GM19468 (cell line): ENCODE measurements at regions not wholly inside any gene's neighbourhood (a gene's known extent, or its start where the extent isn't known, plus 50 kb on each side); places are given as distances from the start of the nearest gene placed in this dataset.
"Not testable (repeated sequence)": the region's sequence is repeated elsewhere in the genome, so short reads cannot be mapped to it uniquely, and the experiment has no call there.

ENCODE experiments used
- ATAC-seq: cut with Tn5 transposase; IDR thresholded peaks from one replicate; pipeline ENCODE4 v1.9.1; 2021; ENCODE audit warnings: mild to moderate bottlenecking, moderate library complexity, moderate number of reproducible peaks; ENCODE audit not compliant: unreplicated experiment; ENCODE audit errors: extremely low read depth

DNA sequence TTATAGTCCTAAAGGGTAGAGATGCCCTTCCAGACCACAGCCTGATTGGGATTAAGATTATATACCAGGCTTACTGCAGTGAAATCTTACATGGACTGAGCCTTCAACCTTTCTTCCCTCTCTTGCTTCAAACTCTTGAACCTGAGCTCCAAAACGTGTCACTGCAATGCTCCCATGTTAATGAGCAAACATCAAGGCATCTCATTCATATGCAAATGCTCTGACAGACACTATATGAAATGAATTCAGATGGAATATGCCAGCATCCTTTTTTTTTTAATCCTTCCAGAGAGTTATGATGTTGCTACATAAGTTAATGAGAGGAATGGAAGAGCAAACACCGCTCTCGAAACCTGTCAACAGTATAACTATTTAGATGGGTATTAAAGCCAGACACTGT, 611.9 kb upstream of the CDH11 start:
- ATAC-seq = no peak

DNA sequence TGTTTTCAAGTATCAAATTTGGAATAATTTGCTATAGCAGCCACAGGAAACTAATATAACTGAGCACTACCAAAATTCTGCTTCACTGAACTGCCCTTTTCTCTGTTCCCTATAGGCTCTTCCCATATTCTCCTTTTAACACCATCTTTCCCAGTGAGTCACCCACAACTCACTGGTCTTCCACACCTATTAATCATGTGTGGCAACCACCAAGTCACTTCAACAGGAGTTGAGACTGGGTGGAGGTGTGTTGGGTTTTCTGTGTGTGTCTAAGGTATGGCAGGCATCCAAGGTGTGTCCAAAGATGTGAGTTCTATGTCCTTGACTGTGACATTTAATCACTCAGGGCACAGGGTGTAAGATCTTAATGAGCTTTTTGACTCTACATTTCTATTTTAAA, 610.0 kb upstream of the CDH11 start:
- no peak for ATAC-seq

DNA sequence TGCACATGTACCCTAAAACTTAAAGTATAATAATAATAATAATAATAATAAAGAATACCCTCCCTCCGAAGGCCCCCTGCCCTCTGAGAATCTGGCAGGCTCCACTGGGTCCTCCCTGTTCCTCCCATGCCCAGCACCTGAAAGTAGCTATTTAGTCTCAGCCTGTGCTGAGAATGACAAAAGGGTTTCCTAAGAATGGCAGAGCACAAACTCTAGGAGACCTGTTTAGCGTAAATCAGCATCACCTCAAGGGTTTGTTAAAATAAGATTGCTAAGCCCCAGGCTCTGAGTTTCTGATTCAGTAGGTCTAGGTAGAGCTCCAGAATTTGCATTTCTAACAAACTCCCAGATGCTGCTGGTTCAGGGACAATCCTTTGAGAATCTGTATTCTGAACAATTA, 606.8 kb upstream of the CDH11 start:
- no peak for ATAC-seq

DNA sequence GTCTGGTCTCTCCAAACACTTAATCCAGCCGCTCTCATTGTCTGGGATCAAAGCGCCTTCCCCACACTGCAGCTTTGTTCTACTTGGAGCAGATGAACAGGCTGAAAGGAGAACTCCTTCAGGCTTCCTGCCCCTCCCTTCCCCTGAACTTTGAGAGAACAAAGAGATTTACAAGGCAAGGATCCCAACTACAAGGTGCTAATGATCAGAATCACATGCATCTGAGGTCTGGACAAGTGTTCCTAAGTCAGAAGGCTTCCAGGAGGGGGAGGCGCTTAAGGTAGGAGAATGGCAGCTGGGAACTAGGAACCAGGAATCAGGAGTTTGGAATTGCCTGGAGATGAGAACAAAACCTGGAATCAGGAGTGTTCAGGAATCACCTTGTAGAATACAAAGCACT, 606.3 kb upstream of the CDH11 start:
- no peak for ATAC-seq

DNA sequence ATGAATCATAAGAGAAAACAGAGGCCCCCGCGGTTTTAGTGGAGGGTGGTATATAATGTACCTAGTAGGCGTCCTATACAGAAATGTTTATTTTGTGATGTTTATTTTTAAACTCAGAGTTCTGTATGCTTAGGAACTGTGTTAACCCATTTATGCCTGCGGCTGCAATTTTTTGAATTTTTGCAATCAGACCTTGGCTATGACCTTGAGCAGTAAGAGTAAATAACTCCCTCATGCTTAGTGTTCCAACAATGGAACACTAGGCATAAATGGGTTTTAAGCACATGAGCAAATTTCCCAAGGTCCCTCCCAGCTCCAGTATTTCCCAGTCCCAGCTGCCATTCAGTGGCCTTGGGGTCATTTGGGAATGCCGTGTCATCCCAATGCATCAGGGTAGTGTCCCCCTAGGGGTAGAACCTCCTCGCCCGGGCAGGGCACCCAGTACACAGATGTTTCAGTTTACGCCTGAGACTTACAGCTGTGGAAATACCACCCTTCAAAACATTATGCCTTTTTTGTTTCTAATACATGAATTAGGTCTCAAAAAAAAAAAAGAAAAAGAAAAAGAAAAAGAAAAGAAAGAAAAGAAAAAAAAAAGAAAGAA, 605.8 kb upstream of the CDH11 start:
- ATAC-seq = no peak

DNA sequence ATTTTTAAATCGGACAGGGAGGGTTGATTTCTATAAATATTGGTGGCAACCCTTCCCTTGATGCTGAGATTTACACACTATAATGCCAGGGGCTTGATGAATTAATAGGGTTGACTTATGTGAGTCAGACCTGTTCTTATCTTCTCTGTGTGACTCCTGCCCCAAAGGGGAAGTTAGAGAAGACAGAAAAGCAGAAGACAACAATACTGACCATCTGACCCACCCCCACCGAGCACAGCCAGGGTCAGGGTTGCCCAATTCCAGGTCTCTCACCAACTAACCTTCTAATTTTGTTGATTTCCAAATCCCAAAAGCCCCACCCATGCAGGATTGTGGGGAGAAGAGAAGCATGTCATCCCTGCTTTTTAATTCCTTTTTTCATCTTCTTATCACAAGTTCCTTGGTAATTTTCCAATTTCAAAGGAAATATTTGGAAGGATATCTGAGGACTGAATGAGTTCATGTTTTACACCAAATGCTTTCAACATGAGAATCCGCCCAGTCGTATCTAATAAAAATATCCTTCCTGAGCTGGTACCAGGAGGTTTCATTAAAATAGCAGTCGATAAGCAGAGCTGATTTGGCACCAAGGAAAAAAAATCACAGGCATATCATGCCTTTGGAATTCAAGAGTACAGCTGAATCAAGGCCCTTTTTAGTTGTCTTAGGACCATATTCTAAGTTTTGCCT, 603.4 kb upstream of the CDH11 start:
- no peak for ATAC-seq

DNA sequence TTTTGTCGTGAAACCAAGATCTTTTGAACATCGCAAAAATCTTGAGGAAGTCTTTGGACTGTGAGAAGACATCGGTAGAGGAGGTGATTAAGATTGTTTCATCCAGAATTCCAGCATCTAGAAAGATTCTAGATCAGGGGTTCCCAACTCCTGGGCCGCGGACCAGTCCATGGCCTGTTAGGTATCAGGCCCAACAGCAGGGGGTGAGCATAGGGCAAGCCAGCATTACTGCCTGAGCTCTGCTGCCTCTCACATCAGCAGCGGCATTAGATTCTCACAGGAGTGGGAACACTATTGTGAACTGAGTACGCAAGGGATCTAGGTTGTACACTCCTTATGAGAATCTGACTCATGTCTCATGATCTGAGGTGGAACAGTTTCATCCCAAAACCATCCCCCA, 600.6 kb upstream of the CDH11 start:
- no peak for ATAC-seq

DNA sequence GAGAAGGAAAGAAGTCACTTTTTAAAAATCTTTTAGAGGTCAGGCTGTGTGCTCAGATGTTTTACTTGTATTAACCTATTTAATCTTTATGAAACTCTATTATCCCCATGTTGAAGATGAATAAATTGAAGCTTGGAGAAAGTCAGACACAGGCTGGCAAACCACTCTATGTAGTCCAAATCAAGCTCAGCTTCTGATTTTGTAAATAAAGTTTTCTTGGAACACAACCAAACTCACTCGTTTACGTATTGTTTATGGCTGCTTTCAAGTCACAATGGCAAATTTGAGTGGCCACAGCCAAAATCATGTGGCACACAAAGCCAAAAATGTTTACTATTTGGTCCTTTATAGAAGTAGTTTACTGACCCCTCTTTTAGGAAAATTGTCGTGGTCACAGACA, 596.0 kb upstream of the CDH11 start:
- no peak for ATAC-seq

DNA sequence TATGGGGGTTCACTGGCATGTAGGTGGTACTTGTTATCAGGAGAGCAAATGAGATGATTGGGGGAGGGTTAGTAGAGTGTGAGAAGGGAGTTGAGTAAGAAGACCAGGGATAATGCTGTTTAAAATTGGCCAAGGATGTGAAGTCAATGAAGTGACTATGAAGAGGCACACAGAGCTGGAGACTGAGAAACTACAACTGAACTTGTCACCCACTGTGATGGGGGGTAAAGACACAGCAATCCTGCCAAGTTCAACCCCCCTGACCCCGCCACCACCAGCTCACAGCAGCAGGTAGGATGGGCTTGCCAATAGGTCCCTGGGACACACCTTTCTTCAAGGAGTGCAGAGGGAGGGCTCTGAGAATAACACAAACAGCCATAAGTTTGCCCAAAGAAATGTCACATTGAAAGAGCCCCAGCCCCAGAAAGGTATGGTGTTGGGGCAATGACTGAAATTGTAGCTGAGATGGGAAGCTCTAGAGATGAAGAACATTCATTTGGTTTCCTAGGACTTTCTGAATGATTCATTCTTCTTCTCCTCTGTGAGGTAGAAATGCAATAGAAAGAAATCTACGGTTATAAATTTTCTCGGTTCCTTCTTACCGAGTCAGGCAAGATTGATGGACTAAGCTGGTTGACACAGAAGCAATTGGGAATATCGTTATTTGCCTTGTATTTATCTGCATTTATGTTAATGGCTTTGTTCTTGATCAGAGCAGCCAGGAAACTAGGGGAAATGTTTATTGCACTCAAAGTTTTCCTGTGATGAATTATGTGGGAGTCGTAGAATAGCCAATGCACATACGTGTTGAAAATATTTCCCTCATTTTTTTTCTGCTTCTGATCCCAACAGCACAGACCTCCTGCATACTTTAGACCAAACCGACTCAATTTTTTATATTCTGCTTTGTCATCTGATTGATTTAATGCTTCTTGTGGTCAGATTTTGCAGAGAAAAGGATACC, 595.2 kb upstream of the CDH11 start:
- ATAC-seq = no peak

DNA sequence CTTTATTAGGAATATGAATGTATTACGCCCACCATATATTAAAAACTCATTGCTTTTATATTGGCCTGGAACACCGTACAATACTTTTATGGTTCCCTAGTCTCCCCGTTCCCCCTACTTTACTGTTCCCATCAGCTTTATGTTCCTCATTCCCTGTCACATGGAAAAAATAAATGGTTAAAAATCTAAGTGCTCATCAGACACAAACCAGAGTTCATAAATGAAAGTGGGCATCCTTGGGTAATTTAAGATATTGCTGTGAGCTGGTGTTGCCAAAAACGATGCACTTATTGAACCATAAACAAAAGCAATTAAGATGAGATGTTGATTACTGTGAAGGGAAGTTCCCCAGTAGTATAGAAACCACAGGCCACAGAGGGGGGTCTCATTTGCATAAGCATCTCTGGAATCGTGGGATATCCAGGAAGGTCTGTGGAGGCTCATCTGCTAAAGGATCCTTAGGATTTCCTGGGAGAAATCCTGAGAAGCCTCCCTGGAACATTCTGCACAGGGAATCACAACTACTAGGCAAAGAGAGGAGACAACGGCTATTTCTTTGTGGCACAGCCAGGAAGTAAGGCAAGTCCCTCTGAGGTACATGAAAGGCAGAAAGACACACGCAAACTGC, 591.4 kb upstream of the CDH11 start:
- ATAC-seq = no peak

DNA sequence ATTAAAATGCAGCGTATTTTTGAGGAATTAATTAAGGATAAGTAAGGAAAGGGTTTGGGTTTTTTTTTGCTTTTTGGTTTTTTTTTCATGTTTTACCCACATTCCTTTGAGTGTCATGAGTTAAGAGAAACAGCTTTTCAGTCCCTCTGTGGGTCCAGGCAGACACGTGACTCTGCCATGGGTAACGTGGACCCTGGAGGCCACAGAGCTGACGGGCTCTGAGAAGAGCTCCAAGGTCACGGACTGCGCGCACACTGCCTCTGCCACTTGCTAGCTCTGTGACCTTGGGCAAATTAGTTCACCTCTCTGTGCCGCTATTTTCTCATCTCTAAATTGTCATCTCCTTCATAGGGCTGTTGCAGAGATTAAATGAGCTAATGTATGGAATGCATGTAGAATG, 588.2 kb upstream of the CDH11 start:
- no peak for ATAC-seq

DNA sequence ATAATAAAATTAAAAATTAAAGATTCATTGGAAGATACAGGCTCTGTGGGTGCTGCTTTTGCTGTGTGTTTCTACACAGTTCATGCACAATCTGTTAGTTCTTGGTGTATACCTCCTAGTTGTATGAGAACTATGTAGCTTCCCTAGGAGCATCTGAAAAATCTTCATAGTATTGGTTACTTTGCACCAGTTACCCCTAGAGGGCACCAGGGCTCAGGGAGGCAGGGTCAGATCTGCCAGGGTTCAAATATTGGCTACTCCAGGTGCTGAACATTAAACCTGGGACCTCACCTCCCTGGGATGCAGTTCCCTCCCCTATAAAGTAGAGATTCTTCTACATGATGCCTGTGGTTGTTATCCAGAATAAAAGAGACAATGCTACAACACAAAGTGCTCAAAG, 583.0 kb upstream of the CDH11 start:
- no peak for ATAC-seq

DNA sequence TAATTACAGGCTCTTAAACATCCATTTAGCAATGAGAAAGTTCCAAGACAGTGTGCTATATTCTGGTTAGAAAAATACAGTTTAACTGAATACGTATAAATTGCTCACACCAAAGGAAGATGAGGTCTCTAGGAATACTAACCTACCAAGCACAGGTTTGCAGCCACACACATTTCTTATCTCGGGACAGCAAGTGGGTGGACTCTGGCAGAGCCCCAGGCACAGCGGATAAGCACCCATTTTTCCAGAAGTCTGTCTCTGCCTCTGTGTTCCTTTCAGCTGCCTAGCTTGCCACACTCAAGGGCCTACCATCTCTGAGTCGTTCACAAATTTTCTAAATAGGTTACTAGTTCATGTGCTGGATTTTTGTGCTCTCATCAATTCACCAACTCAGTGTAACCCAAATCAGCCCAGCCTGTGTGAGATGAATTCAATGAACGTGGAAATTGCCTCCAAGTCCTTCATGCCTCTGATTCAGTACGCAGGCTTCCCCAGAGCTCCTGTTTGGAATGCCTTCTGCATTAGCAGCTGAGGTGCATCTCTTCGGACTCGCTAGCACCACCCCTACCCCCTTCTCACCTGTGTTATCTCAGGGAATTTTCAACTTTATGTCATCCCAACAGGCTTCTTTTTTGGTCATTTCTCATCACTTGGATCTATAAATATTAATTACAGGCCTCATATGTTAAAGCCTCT, 581.0 kb upstream of the CDH11 start:
- no peak for ATAC-seq

DNA sequence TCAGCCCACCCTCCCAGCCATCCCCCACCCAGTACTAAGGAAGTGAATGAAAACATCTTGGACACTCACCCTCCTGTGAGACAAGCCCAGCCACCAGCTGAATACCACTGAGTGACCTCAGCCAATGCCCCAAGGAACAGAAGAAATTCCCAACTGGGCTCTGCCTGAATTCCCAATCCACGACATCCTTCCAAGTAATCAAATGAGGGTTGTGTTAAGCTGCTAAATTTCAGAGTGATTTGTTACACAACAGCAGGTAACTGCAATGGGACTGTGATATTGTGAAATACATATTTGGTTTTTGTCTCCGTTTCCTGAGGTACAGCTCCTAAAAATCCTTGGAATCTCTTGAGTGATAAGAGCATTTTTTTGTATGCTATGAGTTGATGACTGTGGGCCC, 578.7 kb upstream of the CDH11 start:
- ATAC-seq = no peak

DNA sequence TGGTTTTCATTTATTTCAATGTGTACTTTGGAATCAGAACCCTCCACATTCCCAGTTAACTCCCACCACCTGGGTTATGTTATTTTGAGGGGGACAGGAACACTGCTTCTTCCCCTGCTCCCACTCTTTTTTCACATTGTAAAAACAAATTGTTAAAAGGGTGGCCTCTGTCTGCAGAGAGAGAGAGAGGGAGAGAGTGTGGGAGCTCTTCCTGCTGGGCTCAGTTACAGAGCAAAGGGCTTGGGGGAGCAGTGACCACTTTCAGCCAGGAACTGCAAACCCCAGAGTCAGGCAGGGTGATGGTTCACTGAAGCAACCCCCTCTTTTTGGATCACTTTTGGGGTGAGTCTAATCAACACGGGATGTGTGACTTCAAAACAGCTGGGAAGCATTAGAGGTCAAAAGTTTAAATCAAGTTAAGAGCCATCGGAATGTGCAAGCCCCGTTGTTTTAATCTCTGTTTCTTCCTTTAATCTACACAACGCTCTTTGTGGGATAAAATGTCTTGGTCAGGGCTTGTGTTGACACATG, 577.0 kb upstream of the CDH11 start:
- no peak for ATAC-seq

DNA sequence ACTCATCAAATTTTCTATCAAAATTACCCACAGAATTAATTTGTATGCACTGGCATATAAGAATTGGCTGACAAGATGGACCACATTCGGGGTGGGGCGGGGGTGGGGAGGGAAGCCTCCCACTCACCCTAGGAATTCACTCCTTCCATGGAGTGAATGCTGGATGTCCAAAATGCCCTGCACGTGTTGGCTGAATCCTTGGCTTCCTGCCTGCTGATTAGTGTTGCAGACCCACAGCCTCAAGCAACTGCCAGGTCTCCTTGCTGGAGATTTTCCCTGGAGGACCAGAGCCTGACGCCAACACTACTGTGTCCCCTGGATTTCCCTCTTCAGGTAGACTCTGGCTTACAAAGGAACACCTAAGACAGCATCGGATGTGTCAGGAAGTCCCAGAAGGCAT, 575.7 kb upstream of the CDH11 start:
- no peak for ATAC-seq

DNA sequence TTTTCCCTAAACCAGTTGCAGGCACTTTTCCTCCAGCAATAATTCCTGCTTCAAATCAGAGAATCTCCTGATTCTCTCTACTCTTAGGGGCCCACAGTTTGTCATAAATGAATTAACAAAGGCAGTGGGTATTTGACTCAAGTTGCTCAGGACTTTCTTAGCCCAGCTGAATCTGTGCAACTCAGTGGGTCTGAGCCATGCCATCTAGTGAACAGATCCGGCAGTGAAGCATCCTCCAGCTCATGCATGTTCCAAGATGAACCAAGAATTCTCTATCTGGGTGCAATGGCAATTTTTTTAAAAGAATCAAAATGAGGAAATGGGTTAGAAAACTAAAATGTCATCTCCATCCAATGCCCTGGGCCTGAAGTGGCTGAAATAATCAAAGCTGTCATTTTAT, 575.2 kb upstream of the CDH11 start:
- ATAC-seq = no peak

DNA sequence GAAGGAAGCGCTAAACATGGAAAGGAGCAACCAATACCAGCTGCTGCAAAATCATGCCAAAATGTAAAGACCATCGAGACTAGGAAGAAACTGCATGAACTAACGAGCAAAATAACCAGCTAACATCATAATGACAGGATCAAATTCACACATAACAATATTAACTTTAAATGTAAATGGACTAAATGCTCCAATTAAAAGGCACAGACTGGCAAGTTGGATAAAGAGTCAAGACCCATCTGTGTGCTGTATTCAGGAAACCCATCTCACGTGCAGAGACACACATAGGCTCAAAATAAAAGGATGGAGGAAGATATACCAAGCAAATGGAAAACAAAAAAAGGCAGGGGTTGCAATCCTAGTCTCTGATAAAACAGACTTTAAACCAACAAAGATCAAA, 570.0 kb upstream of the CDH11 start:
- not testable (repeated sequence) for ATAC-seq

DNA sequence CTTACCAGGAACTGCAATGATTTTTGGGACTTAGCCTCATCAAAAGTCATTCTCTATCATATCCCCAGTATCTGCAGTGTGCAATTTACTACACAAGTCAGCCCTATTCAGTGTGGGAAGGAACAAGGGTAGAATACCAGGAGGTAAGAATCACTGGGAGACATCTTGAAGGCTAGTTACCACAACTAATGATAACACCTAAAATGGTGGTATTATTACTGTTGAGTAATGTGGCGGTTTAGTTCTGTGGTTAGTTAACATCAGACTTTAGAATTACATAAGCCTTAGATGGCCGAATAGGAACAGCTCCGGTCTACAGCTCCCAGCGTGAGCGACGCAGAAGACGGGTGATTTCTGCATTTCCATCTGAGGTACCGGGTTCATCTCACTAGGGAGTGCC, 567.9 kb upstream of the CDH11 start:
- no peak for ATAC-seq

DNA sequence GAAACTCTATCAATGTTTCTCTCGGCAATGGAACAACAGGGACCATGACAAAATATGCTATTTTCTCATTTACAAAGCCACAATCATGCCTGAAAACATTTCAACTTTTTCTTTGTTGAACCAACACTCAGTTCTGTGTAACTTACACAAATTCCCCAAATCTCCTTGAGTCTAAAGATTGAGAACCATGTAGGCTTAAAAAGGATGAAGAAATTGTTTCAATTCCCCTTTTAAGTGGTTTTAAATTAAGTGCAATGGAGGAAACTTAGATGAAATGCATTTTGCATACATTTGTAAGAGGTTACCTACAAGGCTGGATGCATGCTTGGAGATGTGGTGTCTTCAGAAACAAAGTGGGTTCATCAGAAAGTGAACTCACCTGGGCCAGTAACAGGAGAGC, 566.4 kb upstream of the CDH11 start:
- ATAC-seq = no peak
